ENCODE measurements at regions not wholly inside any gene's neighbourhood (a gene's known extent, or its start where the extent isn't known, plus 50 kb on each side); places are given as distances from the start of the nearest gene placed in this dataset.

DNA sequence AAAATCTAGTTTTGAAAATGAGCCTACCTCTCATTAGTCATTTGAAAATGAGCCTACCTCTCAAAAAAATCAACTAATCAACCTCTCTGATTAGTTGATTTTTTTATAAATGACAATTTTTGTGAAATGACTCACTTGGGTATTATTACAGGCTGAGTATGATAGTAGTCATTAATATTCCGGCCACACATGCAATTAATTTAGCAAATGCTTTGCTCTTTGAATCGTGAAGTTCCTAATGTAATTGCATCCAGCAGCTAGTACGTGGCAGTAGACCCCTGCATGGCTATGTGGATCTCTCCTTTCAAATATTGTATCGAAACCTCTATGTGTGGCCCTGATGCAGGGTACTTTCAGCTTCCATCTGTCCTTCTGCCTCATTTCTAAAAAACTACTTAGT is 245.9 kb upstream of the PHYHIPL start:
- DNase-seq: no peak
- 94% methylated on average over 2 of the region's 4 CpGs for WGBS (ENCODE audit: insufficient coverage)
- no peak overlapping the region for H3K4me3 ChIP-seq (ENCODE audit: control extremely low read depth in 1 of 5, extremely low read depth in 1 of 5, insufficient read depth in 1 of 5, low read depth in 2 of 5, low read length in 4 of 5)
- H2AFZ ChIP-seq (ENCODE audit: insufficient read depth, low read depth, low read length, poor library complexity, severe bottlenecking): no peak overlapping the region
- no peaks in the 10 kb centered on the region for H3K79me2 ChIP-seq (ENCODE audit: control insufficient read depth, insufficient read depth, low read length)
- H3K36me3 ChIP-seq (replicated peaks in 1 of 2; ENCODE audit: control extremely low read depth in 1 of 2, control insufficient read depth in 1 of 2, extremely low read depth in 1 of 2, insufficient read depth in 2 of 2, low read length in 1 of 2): no peaks in the 10 kb centered on the region
- Mint-ChIP-seq H3K9me3 (ENCODE audit: insufficient read depth) (peaks cover 3% of the 10 kb centered on the region), H3K27ac (no peak overlapping the region), H3K4me1 (no peaks in the 10 kb centered on the region), H3K4me3 (no peak overlapping the region), H3K27me3 (peaks cover 5% of the 10 kb centered on the region)
- H3K4me1 ChIP-seq (ENCODE audit: control insufficient read depth in 2 of 2, insufficient read depth in 2 of 2, low read length in 2 of 2): no peaks in the 10 kb centered on the region
- no peak for ATAC-seq (ENCODE audit: low read depth)
- intact Hi-C loops (cut with micrococcal nuclease): no loop called here
- H3K9ac ChIP-seq (ENCODE audit: low read length): no peak overlapping the region
- TF ChIP-seq, protein P1, sequence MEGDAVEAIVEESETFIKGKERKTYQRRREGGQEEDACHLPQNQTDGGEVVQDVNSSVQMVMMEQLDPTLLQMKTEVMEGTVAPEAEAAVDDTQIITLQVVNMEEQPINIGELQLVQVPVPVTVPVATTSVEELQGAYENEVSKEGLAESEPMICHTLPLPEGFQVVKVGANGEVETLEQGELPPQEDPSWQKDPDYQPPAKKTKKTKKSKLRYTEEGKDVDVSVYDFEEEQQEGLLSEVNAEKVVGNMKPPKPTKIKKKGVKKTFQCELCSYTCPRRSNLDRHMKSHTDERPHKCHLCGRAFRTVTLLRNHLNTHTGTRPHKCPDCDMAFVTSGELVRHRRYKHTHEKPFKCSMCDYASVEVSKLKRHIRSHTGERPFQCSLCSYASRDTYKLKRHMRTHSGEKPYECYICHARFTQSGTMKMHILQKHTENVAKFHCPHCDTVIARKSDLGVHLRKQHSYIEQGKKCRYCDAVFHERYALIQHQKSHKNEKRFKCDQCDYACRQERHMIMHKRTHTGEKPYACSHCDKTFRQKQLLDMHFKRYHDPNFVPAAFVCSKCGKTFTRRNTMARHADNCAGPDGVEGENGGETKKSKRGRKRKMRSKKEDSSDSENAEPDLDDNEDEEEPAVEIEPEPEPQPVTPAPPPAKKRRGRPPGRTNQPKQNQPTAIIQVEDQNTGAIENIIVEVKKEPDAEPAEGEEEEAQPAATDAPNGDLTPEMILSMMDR (IDR thresholded peaks at IDR 0.05): no peak
- no peak for TF ChIP-seq EZH2 (IDR thresholded peaks at IDR 0.05; ENCODE audit: borderline replicate concordance, insufficient read depth, low read depth, low read length, poor library complexity, severe bottlenecking)
- H3K27me3 ChIP-seq (replicated peaks in 1 of 4; ENCODE audit: control extremely low read depth in 1 of 4, control insufficient read depth in 3 of 4, insufficient read depth in 4 of 4, low read length in 3 of 4): no peaks in the 10 kb centered on the region
- CTCF ChIA-PET: no interaction called here
- H3K4me2 ChIP-seq (replicated peaks; ENCODE audit: low read depth, low read length, poor library complexity, severe bottlenecking): no peak overlapping the region
- POLR2A ChIA-PET: no interaction called here
- H3K27ac ChIP-seq (ENCODE audit: low read length in 2 of 2): no peak overlapping the region
- no peaks in the 10 kb centered on the region for H3K9me3 ChIP-seq (ENCODE audit: control extremely low read depth in 1 of 3, control insufficient read depth in 2 of 3, insufficient read depth in 1 of 3, low read length in 2 of 3)
- no peaks in the 10 kb centered on the region for H4K20me1 ChIP-seq (ENCODE audit: control insufficient read depth, insufficient read depth, low read length, poor library complexity, severe bottlenecking)

DNA sequence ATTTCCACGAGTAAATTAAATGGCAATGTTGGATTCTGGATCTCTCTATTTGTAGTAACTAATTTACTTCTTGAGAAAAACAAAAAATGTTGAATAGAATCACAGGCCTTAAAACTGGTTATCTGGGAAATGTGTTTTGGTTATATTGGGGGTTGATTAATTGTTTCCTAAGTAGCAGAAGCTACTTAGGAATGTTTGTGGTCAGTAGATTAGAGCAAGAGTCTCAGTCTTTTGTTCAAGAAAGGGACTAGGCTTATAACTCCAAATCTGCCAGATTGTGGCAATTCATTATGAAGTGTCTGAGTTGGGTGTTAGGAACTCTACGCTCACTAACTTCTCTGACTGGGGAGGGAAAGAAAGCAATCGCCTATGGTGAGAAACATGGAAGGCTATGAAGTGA is 244.3 kb upstream of the PHYHIPL start:
- no peaks in the 10 kb centered on the region for H3K79me2 ChIP-seq (ENCODE audit: control insufficient read depth, insufficient read depth, low read length)
- 94% methylated on average over 2 of the region's 3 CpGs for WGBS (ENCODE audit: insufficient coverage)
- Mint-ChIP-seq H3K4me3 (no peak overlapping the region), H3K27ac (no peak overlapping the region), H3K4me1 (no peaks in the 10 kb centered on the region), H3K9me3 (ENCODE audit: insufficient read depth) (peaks cover 3% of the 10 kb centered on the region), H3K27me3 (peaks cover 5% of the 10 kb centered on the region)
- H3K4me2 ChIP-seq (replicated peaks; ENCODE audit: low read depth, low read length, poor library complexity, severe bottlenecking): no peak overlapping the region
- ATAC-seq (ENCODE audit: low read depth) (no peak), DNase-seq (no peak)
- H3K27me3 ChIP-seq (replicated peaks in 1 of 4; ENCODE audit: control extremely low read depth in 1 of 4, control insufficient read depth in 3 of 4, insufficient read depth in 4 of 4, low read length in 3 of 4): no peaks in the 10 kb centered on the region
- no peaks in the 10 kb centered on the region for H3K4me1 ChIP-seq (ENCODE audit: control insufficient read depth in 2 of 2, insufficient read depth in 2 of 2, low read length in 2 of 2)
- no peaks in the 10 kb centered on the region for H4K20me1 ChIP-seq (ENCODE audit: control insufficient read depth, insufficient read depth, low read length, poor library complexity, severe bottlenecking)
- H3K9ac ChIP-seq (ENCODE audit: low read length): no peak overlapping the region
- no peak overlapping the region for H2AFZ ChIP-seq (ENCODE audit: insufficient read depth, low read depth, low read length, poor library complexity, severe bottlenecking)
- ChIA-PET CTCF (no interaction called here), POLR2A (no interaction called here)
- no peaks in the 10 kb centered on the region for H3K9me3 ChIP-seq (ENCODE audit: control extremely low read depth in 1 of 3, control insufficient read depth in 2 of 3, insufficient read depth in 1 of 3, low read length in 2 of 3)
- no peaks in the 10 kb centered on the region for H3K36me3 ChIP-seq (replicated peaks in 1 of 2; ENCODE audit: control extremely low read depth in 1 of 2, control insufficient read depth in 1 of 2, extremely low read depth in 1 of 2, insufficient read depth in 2 of 2, low read length in 1 of 2)
- TF ChIP-seq EZH2 (IDR thresholded peaks at IDR 0.05; ENCODE audit: borderline replicate concordance, insufficient read depth, low read depth, low read length, poor library complexity, severe bottlenecking): no peak
- TF ChIP-seq, protein P1 (IDR thresholded peaks at IDR 0.05): no peak
- no peak overlapping the region for H3K4me3 ChIP-seq (ENCODE audit: control extremely low read depth in 1 of 5, extremely low read depth in 1 of 5, insufficient read depth in 1 of 5, low read depth in 2 of 5, low read length in 4 of 5)
- no peak overlapping the region for H3K27ac ChIP-seq (ENCODE audit: low read length in 2 of 2)
- intact Hi-C loops (cut with micrococcal nuclease): no loop called here

Measured in B cell (primary cell).